Ectodermal cell (in vitro differentiated cells): ENCODE measurements at regions not wholly inside any gene's neighbourhood (a gene's known extent, or its start where the extent isn't known, plus 50 kb on each side); places are given as distances from the start of the nearest gene placed in this dataset.

Experiments used
- H3K27ac ChIP-seq: 2 replicates; pipeline ENCODE4 v1.7.0; 2013; ENCODE audit warnings: mild to moderate bottlenecking, low read depth, low read length; ENCODE audit not compliant: insufficient read depth, poor library complexity, severe bottlenecking
- H3K27me3 ChIP-seq: 2 replicates; pipeline ENCODE4 v1.7.0; 2013; ENCODE audit warnings: mild to moderate bottlenecking, low read length; ENCODE audit not compliant: insufficient read depth, control insufficient read depth, poor library complexity, severe bottlenecking
- H3K36me3 ChIP-seq: one replicate; pipeline ENCODE4 v1.7.0; 2013; ENCODE audit warnings: low read length; ENCODE audit not compliant: control insufficient read depth, insufficient read depth
- H3K4me1 ChIP-seq: one replicate; pipeline ENCODE4 v1.7.0; 2013; ENCODE audit warnings: low read length; ENCODE audit not compliant: control insufficient read depth, insufficient read depth
- H3K4me3 ChIP-seq: 2 replicates; pipeline ENCODE4 v1.7.0; 2013; ENCODE audit warnings: low read depth, low read length, control low read depth; ENCODE audit not compliant: insufficient read depth
- H3K9me3 ChIP-seq: 2 replicates; pipeline ENCODE4 v1.7.0; 2013; ENCODE audit warnings: mild to moderate bottlenecking, low read length, moderate library complexity; ENCODE audit not compliant: control insufficient read depth
- WGBS, 2 experiments: methylation state at CpG; one replicate each; pipeline ENCODE4 v1.1.7; 2013; ENCODE audit warnings: missing lambda C conversion rate in 2 of 2; 5-methylcytosine and 5-hydroxymethylcytosine counted together

DNA sequence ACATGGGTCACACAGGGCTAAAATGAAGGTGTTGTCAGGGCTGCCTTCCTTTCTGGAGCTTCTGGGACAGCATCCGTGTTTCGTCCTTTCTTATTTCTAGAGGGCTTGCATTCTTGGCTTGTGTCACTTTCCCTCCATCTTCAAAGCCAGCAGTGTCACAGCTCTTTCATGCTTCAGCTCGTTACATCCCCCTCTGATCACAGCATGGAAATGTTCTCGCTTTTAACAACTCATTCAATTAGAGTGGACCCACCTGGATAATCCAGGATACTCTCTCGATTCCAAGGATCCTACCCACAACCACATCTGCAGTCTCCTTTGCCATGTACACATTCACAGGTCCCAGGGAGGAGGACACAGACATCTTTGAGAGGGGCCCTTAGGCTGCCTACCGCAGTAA is 316.2 kb upstream of the FIGN start:
- no peak overlapping the region for H3K27ac ChIP-seq
- H3K4me3 ChIP-seq = no peak overlapping the region
- no peaks in the 10 kb centered on the region for H3K4me1 ChIP-seq
- whole genome bisulfite sequencing, 2 experiments = 73 to 81% methylated on average over 5 to 6 of the region's 6 CpGs
- no peaks in the 10 kb centered on the region for H3K27me3 ChIP-seq
- H3K36me3 ChIP-seq = no peaks in the 10 kb centered on the region
- no peaks in the 10 kb centered on the region for H3K9me3 ChIP-seq

- no peaks in the 10 kb centered on the region for H3K4me1 ChIP-seq
- no peak overlapping the region for H3K27ac ChIP-seq
- no peaks in the 10 kb centered on the region for H3K36me3 ChIP-seq
- H3K4me3 ChIP-seq = no peak overlapping the region
- H3K27me3 ChIP-seq = no peaks in the 10 kb centered on the region
- H3K9me3 ChIP-seq = no peaks in the 10 kb centered on the region
Observed at GRCh38 chr2:164048729-164049128, 312.9 kb upstream of the FIGN start.

GRCh38 chr2:164046040-164046439 is 310.2 kb upstream of the FIGN start:
- Histone ChIP-seq H3K9me3 (no peaks in the 10 kb centered on the region), H3K36me3 (no peaks in the 10 kb centered on the region), H3K4me1 (no peaks in the 10 kb centered on the region), H3K4me3 (no peak overlapping the region), H3K27ac (no peak overlapping the region), H3K27me3 (no peaks in the 10 kb centered on the region)
- 85 to 89% methylated on average over 1 to 2 of the region's 2 CpGs for WGBS, 2 experiments

DNA sequence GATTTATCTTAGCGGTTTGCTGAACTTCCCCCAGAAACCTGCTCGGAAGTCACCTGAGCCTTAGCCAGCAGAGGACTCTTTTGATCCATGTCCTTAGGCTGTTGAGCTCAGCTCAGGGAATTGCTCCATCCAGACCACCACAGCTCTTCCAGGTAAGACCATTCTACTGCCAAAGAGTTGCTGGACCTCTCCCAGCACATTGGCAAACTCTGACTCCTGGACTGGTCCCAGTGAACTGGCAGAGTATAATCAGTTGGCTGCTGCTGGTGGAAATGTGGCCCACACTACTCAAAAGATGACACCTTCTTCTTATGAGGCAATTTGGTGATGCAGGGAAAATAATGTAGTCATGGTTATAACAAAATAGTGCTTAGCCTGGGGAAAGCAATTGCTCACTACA is 308.8 kb upstream of the FIGN start:
- H3K27me3 ChIP-seq = no peaks in the 10 kb centered on the region
- H3K27ac ChIP-seq = no peak overlapping the region
- no peak overlapping the region for H3K4me3 ChIP-seq
- no peaks in the 10 kb centered on the region for H3K4me1 ChIP-seq
- no peaks in the 10 kb centered on the region for H3K9me3 ChIP-seq
- H3K36me3 ChIP-seq = no peaks in the 10 kb centered on the region
- 98 to 99% methylated on average over 2 of the region's 2 CpGs for WGBS, 2 experiments

DNA sequence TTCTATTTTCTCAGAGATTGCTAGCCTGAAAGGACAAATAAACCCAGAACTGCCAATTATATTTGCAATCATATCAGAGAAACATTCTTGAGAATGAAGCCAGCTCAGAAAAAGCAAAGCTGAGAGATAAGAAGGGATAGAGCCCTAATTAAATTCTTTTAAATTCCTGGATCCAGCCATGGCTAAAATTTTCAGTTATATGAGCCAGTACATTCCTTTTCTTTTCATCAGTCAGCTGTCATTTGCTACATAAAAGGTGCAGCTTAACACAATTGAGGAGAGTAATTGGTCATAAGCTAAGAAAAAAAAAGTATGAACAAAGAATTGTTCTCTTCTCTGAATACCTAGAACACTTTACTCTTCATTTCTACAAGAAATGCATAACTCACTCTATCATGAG is 303.5 kb upstream of the FIGN start:
- H3K4me3 ChIP-seq = no peak overlapping the region
- no peaks in the 10 kb centered on the region for H3K27me3 ChIP-seq
- H3K4me1 ChIP-seq = no peaks in the 10 kb centered on the region
- H3K27ac ChIP-seq = no peak overlapping the region
- no peaks in the 10 kb centered on the region for H3K9me3 ChIP-seq
- H3K36me3 ChIP-seq = no peaks in the 10 kb centered on the region

- no peaks in the 10 kb centered on the region for H3K36me3 ChIP-seq
- no peaks in the 10 kb centered on the region for H3K4me1 ChIP-seq
- no peak overlapping the region for H3K4me3 ChIP-seq
- no peaks in the 10 kb centered on the region for H3K27me3 ChIP-seq
- no peaks in the 10 kb centered on the region for H3K9me3 ChIP-seq
- H3K27ac ChIP-seq = no peak overlapping the region
Observed at GRCh38 chr2:164032995-164033394, 297.2 kb upstream of the FIGN start.

DNA sequence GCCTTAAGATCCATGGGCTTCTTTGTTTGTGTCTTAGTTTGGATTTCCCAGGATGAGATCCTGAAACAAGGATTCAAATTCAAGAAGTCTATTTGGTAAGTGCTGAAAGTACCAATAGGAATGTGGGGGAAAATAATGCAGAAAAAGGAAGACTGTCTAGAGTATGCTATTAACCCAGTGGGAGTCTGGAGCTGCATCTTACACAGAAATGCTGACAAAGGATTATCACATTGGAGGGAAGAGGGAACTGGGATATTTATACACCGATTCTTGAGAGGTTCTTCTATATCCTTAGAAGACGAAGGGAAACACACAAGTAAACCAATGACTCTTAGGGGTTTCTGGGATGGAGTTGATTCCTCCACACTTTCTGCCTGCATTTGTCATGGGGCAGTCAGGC is 294.8 kb upstream of the FIGN start:
- Histone ChIP-seq H3K4me1 (no peaks in the 10 kb centered on the region), H3K36me3 (no peaks in the 10 kb centered on the region), H3K27ac (no peak overlapping the region), H3K9me3 (no peaks in the 10 kb centered on the region), H3K27me3 (no peaks in the 10 kb centered on the region), H3K4me3 (no peak overlapping the region)
- WGBS, 2 experiments = 95 to 98% methylated on average over 2 of the region's 2 CpGs

DNA sequence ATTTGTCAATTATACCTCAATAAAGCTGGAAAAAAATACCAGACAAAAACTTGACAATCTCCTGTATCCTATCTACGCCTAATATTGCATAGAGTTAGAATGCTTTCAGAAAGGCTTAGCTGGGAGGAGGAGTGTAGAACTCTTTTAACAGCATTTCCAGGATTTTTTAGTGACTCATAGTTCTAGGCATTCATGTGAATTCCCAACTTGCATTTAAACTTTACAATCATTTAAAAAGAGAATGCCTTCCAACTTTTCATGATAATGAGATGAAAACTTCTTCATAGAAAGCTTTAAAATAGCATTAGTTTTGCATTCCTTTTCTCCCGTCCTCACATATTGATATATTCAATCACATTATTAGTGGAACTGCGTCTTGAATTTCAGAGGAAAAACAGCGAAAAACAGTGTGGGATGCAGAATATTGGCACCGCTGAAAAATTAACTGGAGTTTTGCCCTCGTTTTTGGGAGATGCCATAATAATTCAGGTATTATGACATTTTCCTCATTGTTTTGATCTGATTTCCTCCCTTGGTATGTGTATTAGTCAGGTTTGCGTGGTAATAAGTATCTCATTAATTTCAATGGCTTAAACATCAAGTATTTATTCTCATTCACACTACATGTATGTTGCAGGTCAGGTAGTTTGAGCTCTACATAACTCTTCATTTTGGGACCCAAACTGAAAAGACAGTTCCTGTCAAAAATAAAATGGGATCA is 293.2 kb upstream of the FIGN start:
- WGBS, 2 experiments = 74 to 80% methylated on average over 5 to 6 of the region's 7 CpGs
- no peaks in the 10 kb centered on the region for H3K4me1 ChIP-seq

GRCh38 chr2:164024396-164024795 is 288.6 kb upstream of the FIGN start:
- no peaks in the 10 kb centered on the region for H3K4me1 ChIP-seq
- no peak overlapping the region for H3K4me3 ChIP-seq
- no peak overlapping the region for H3K27ac ChIP-seq
- no peaks in the 10 kb centered on the region for H3K9me3 ChIP-seq
- H3K27me3 ChIP-seq = no peaks in the 10 kb centered on the region
- no peaks in the 10 kb centered on the region for H3K36me3 ChIP-seq
- WGBS, 2 experiments = 84 to 98% methylated on average over 2 of the region's 2 CpGs

More for the DNA sequence above, 293.2 kb upstream of the FIGN start:
- Histone ChIP-seq H3K27me3 (no peaks in the 10 kb centered on the region), H3K4me3 (no peak overlapping the region), H3K27ac (no peak overlapping the region), H3K9me3 (no peaks in the 10 kb centered on the region), H3K36me3 (no peaks in the 10 kb centered on the region)

- no peaks in the 10 kb centered on the region for H3K9me3 ChIP-seq
- no peak overlapping the region for H3K4me3 ChIP-seq
- H3K27ac ChIP-seq = no peak overlapping the region
- WGBS, 2 experiments = 70 to 72% methylated on average over 2 of the region's 2 CpGs
- no peaks in the 10 kb centered on the region for H3K27me3 ChIP-seq
- H3K36me3 ChIP-seq = no peaks in the 10 kb centered on the region
- H3K4me1 ChIP-seq = no peaks in the 10 kb centered on the region
Observed at GRCh38 chr2:164023896-164024295, 288.1 kb upstream of the FIGN start.
